RPMI8226 (cell line): ENCODE measurements at regions not wholly inside any gene's neighbourhood (a gene's known extent, or its start where the extent isn't known, plus 50 kb on each side); places are given as distances from the start of the nearest gene placed in this dataset.

Source experiments
- DNase-seq: peaks from one replicate; pipeline ENCODE4 v3.0.0-alpha.2; 2015

GRCh38 chr5:168007286-168007685 is 284.2 kb upstream of the WWC1 start:
- DNase-seq, result no peak

DNA sequence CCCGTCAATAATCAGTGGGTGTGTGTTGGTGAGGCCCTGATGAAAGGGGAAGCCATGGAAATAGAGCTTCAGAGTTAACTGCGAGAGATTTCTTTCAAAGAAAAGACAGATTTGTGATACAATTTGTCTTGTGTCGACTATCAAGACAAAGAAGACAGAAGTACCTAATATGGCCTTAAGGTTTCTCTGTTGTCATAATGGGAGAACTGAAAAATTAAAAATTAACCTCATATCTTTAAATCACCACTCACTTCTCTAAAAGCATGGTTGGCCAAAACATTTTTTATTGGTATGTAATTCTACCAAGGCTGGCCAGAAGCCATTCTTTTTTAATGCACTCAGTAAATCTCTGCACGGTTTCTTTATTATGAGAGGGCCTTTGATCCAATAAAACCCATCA is 282.9 kb upstream of the WWC1 start:
- DNase-seq, result no peak

GRCh38 chr5:168011096-168011495 is 280.3 kb upstream of the WWC1 start:
- no peak for DNase-seq

DNA sequence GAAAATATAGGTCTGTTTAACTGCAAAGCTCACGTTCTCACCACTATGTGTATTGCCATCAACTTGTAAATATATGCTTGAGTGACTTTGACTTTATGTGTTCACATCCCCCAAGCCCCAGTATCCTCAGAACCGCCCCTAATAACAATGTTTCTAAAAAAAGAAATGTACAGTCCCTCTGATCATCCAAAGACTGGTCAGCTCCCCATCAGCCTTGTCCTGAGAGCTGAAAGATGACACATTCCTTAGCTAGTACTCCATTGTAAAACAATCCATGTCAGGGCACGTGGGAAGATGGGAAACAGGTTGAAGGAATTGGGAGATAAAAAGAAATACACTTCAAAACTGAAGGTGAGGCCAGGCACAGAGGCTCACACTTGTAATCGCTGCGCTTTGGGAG is 279.4 kb upstream of the WWC1 start:
- DNase-seq, result no peak

GRCh38 chr5:168013546-168013945 is 277.9 kb upstream of the WWC1 start:
- no peak for DNase-seq

DNA sequence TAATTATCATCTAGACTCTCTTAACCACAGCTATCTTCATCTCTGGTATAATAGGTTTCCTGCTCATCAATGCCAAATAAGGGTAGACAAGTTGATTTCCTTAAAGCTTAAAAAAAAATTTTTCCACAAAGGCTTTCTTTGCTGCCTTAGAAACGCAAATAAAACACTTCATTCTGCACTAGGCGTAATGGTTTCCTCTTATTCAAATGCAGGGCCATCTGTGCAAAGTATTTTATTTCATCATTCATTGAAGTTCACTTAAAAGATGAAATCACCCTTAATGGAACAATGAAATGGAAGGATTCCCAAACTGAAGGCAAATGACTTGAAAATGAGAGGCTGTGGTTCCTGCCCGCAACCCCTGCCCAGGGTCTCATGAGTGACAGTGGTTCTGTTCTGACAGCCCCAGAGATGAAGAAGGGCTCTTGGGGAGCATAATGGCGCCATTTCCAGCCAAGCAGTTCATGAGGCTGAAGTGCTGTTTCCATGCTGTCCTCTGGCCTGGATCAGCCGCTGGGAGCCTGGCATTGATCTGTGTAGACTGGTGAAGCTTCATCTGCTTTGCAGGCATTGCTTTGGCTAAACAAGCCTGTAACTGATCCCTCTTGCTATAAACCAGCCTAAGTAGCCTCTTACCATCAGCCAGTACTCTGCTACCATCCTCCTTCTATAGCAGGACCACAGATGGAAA is 276.9 kb upstream of the WWC1 start:
- no peak for DNase-seq

GRCh38 chr5:168015506-168015905 is 275.9 kb upstream of the WWC1 start:
- no peak for DNase-seq

GRCh38 chr5:168017313-168017712 is 274.1 kb upstream of the WWC1 start:
- no peak for DNase-seq

DNA sequence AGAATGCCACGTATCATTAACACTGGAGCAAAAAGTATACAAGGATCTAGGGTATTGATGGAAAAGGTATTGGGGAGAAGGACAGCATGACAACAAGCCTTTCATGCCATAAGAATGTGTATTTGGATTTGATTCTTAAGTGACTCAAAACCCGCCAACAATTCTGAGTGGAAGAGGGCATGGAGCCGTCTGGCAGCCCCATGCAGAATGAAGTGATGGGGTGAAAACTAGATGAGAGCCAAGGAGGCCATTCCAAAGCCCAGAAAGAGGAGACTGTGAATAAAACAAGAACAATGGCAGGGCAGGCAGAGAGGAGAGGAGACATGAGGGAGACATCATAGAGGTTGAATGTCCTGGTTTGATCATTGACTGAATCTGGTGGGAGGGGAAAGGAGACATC is 272.3 kb upstream of the WWC1 start:
- no peak for DNase-seq

GRCh38 chr5:168020542-168021294 is 270.7 kb upstream of the WWC1 start:
- DNase-seq, result no peak

DNA sequence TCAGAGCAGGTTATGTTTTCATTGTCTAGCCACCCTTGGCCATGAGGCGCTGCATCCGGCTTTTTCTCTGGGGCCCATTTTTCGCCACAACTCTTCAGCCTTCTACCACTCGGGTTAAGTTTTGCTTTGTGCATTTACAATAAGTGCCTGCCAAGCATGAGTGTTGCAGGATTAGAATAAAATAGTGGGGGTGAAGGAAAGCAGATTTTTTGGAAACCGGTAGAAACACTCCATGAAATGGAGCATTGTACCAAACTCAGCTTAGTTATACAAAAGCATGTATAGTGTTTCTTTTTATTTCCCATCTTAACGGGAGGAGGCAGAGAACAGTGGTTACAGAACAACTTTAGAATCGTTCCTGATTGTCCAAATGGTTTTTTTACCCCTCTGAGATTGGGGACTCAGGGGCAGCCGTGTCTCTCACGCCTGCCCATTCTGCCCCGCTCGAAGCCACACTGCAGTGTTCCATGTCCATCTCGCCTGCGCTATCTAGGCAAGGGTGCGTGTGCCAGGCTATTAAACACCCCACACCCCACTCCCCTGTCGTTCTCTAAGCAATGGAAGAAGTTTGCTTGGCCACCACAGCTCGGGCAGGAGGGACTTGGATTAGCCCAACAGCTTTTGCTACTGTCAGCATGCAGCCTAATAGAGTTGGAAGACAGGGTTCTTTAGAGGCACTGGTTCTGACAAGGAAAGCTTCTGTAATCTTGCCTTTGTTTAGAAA is 268.8 kb upstream of the WWC1 start:
- DNase-seq, result no peak

GRCh38 chr5:168023191-168023590 is 268.3 kb upstream of the WWC1 start:
- no peak for DNase-seq

DNA sequence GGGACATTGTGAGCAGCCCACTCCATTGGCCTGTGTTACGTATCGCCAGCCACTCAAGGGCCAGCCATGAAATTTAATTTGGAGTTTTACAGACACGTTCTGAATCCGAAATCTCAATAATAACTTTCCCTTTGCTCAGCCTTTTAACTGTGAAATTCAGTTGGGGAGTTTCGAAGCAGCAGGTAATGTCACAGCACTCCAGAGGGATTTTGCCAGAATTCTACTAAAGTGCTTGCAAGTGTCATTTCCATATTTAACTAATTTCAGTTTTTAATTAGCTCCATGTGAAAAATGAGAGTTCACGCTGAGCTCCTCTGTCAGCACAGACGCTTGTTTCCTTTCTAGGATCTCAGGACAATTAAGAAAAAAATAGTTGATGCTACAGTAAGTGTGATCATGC is 267.1 kb upstream of the WWC1 start:
- DNase-seq, result no peak

DNA sequence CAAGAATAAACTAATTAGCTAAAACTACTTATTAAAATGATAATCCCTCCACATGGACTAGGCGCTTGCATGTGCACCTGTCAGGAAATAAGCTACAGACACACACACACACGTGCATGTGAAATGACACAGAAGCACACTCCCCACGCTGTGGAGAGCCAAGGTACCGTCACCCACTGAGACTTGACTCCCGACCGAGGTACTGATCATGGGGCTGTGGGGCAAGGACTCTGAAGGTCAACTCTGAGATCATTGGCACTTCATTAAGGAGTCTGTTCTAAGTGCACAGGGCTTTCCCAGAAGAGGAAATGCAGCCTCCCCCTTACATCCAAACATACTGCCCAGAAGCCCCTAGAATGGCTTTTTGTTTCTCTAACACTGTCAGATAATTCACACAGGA is 264.4 kb upstream of the WWC1 start:
- no peak for DNase-seq

DNA sequence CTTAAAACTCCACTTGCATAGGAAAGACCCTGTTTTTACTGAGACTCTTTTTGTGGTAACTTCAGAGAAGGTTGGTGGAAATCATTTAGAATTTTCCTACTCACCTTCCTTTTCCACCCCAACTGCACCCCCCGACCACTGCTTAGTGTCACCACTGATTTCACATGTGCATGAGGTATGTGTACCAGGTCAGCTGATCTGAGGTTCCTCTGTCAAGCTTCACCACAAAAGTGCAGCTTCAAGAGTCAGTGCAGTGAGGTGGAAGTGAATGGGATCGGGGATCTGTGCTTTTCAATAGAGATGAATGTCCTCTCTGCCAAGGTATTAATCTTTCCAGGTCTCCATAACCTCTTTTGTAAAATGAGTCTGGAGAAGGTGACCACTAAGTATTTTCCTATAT is 260.5 kb upstream of the WWC1 start:
- no peak for DNase-seq

DNA sequence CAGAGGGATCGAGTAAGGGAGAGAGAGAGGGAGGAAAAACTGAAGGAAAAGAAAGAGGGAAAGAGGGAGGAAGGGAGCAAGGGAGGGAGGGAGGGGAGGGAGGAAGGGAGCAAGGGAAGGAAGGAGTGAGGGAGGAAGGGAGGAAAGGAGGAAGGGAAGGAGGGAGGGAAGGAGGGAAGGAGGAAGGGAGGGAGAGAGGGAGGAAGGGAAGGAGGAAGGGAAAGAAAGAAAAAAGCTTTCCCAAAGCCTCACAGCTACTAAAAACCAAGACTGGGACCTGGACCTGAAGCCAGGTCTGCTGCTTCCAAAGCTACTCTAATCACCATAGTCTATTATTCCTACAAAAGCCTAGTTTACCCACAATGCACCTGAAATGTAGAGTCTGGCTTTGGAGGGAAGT is 259.8 kb upstream of the WWC1 start:
- DNase-seq, result no peak

DNA sequence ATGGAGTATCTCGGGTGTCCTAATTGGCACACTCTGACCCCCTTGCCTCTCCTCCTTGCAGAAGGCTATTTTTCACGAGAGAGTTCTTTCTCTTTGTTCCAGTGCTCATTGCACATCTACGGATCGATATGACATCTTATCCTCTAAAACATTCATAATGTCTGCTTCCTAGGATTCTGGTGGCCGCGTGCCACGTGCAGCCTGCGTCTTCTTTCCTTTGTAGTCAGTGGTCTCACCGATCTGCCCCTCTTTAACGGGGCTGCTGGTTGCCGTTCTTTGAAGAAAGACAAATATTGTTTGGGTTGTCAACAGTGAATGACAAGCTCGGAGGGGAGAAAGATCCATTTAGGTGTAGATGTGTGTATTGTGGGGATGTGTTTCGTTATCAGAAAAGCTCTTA is 252.4 kb upstream of the WWC1 start:
- DNase-seq, result no peak

DNA sequence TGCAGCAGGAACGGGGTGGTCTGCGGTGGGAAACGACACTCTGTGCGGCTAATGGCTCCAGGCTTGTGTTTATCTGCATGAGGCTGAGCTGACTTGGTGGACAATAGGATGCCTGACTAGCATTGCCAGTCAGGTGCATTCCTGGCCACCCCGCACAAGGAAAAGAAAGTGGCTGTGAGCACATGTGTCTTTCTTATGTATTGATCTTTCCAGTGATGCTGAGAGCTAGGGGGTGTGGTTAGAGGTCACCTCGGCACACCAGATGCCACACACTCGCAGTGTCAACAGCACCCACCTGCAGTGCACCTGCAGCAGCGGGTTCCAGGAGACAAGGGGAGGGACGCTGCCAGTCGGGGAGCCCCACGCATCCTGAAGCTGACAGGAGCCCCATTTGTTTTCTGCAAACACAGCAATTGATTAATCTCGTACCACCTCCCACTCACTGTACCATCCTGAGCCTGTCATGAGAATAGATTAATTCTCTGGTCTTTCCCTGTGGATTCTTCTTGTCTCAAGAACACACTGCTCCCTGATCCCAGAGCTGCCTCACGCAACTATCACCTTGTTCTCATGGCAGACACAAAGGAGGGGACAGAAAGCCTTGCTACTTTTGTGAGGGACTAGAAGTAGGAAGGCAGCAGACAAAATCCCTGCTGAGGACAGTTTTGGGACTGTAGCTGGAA is 251.7 kb upstream of the WWC1 start:
- DNase-seq, result peak; percentile 53

- no peak for DNase-seq
These were observed 249.9 kb upstream of the WWC1 start for GRCh38 chr5:168041583-168041982.

GRCh38 chr5:168042284-168043068 is 249.0 kb upstream of the WWC1 start:
- no peak for DNase-seq

- DNase-seq, result no peak
These were observed 245.3 kb upstream of the WWC1 start for GRCh38 chr5:168046163-168046562.

- DNase-seq, result peak; percentile 56
These were observed 244.3 kb upstream of the WWC1 start for GRCh38 chr5:168047043-168047668.
